Hepatocyte (in vitro differentiated cells): ENCODE measurements at regions not wholly inside any gene's neighbourhood (a gene's known extent, or its start where the extent isn't known, plus 50 kb on each side); places are given as distances from the start of the nearest gene placed in this dataset.
"Not testable (repeated sequence)": the region's sequence is repeated elsewhere in the genome, so short reads cannot be mapped to it uniquely, and the experiment has no call there.

Experiments used
- DNase-seq: peaks from one replicate; pipeline ENCODE4 v3.0.0-alpha.2; 2016; ENCODE audit warnings: low spot score
- H2AFZ ChIP-seq: fragments of 200-600 bp; sonication (generic); 2 replicates; pipeline ENCODE4 v1.6.0; 2016; ENCODE audit warnings: antibody characterized with exemption, mild to moderate bottlenecking
- H3K27ac ChIP-seq: fragments of 200-600 bp; sonication (generic); 2 replicates; pipeline ENCODE4 v1.5.1; 2016; ENCODE audit warnings: mild to moderate bottlenecking
- H3K27me3 ChIP-seq: fragments of 200-600 bp; sonication (generic); 2 replicates; pipeline ENCODE4 v1.6.1; 2016
- H3K36me3 ChIP-seq: fragments of 200-600 bp; sonication (generic); replicated peaks from 2 replicates; pipeline ENCODE4 v1.5.1; 2016; ENCODE audit warnings: low read depth; ENCODE audit not compliant: insufficient read depth
- H3K4me1 ChIP-seq: fragments of 200-600 bp; sonication (generic); 2 replicates; pipeline ENCODE4 v1.5.1; 2016; ENCODE audit warnings: mild to moderate bottlenecking, moderate library complexity; ENCODE audit not compliant: insufficient read depth
- H3K4me2 ChIP-seq: fragments of 200-600 bp; sonication (generic); 2 replicates; pipeline ENCODE4 v1.6.0; 2016
- H3K4me3 ChIP-seq: fragments of 200-600 bp; sonication (generic); 2 replicates; pipeline ENCODE4 v1.5.1; 2016; ENCODE audit warnings: mild to moderate bottlenecking
- H3K79me2 ChIP-seq: fragments of 200-600 bp; sonication (generic); 2 replicates; pipeline ENCODE4 v1.6.0; 2017; ENCODE audit warnings: mild to moderate bottlenecking
- H3K9me2 ChIP-seq: fragments of 200-600 bp; sonication (generic); replicated peaks from 2 replicates; pipeline ENCODE4 v1.6.0; 2017; ENCODE audit warnings: mild to moderate bottlenecking; ENCODE audit not compliant: insufficient read depth
- H3K9me3 ChIP-seq: fragments of 200-600 bp; sonication (generic); 2 replicates; pipeline ENCODE4 v1.5.1; 2016; ENCODE audit warnings: low read depth, mild to moderate bottlenecking
- H4K20me1 ChIP-seq: fragments of 200-600 bp; sonication (generic); 2 replicates; pipeline ENCODE4 v1.6.0; 2016; ENCODE audit warnings: mild to moderate bottlenecking; ENCODE audit not compliant: insufficient read depth, poor library complexity, severe bottlenecking
- CTCF ChIP-seq: fragments of 200-600 bp; sonication (generic); IDR thresholded peaks from 2 replicates; pipeline ENCODE4 v1.5.1; 2016; ENCODE audit warnings: antibody characterized with exemption, mild to moderate bottlenecking; ENCODE audit not compliant: poor library complexity
- EZH2 ChIP-seq: fragments of 200-600 bp; sonication (generic); IDR thresholded peaks from 2 replicates; pipeline ENCODE4 v1.6.1; 2016; ENCODE audit warnings: antibody characterized with exemption, mild to moderate bottlenecking, borderline replicate concordance
- EZH2phosphoT487 ChIP-seq: fragments of 200-600 bp; sonication (generic); IDR thresholded peaks from one replicate; pipeline ENCODE4 v1.6.1; 2018; ENCODE audit warnings: antibody characterized with exemption, mild to moderate bottlenecking, low read depth, moderate library complexity; ENCODE audit not compliant: unreplicated experiment, severe bottlenecking
- WGBS: methylation state at CpG from one replicate; pipeline ENCODE4 v1.1.6; 2016; ENCODE audit warnings: low lambda C conversion rate; ENCODE audit errors: missing lambda C conversion rate; 5-methylcytosine and 5-hydroxymethylcytosine counted together

GRCh38 chr12:23375621-23376020, 573.8 kb downstream of the SOX5 start:
- DNase-seq = no peak
- Histone ChIP-seq H3K9me3 (peaks cover 10% of the 10 kb centered on the region), H3K4me2 (no peak overlapping the region), H2AFZ (no peak overlapping the region), H4K20me1 (no peaks in the 10 kb centered on the region), H3K4me1 (no peaks in the 10 kb centered on the region), H3K4me3 (no peak overlapping the region), H3K9me2 (no peaks in the 10 kb centered on the region), H3K36me3 (no peaks in the 10 kb centered on the region), H3K27me3 (no peaks in the 10 kb centered on the region), H3K27ac (no peak overlapping the region), H3K79me2 (no peaks in the 10 kb centered on the region)
- 76% methylated on average over 3 of the region's 3 CpGs for WGBS
- TF ChIP-seq CTCF (no peak), EZH2 (no peak), EZH2phosphoT487 (no peak)

DNA sequence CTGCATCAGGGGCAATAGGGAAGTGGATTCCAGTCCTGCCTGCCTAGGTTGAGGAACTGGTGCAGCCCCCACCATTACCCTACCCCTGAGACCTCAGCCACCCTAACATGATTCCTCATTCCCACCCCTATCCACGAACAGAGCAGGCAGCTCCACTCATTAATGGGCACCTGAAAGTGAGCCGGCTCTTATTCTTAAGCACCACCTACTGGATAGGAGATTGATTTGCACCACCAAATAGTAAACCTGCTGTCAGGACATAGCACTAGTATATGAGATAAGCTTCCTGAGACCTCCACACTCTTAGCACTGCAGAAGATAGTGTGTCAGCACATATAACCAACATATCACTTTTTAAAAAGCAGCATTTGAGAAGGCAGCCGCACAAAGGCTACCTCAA, 573.2 kb downstream of the SOX5 start:
- Histone ChIP-seq H3K9me2 (no peaks in the 10 kb centered on the region), H4K20me1 (no peaks in the 10 kb centered on the region), H3K79me2 (no peaks in the 10 kb centered on the region), H3K4me1 (no peaks in the 10 kb centered on the region), H3K4me2 (no peak overlapping the region), H3K36me3 (no peaks in the 10 kb centered on the region), H2AFZ (no peak overlapping the region), H3K4me3 (no peak overlapping the region), H3K27ac (no peak overlapping the region), H3K27me3 (no peaks in the 10 kb centered on the region), H3K9me3 (peaks cover 10% of the 10 kb centered on the region)
- DNase-seq = no peak
- TF ChIP-seq CTCF (peak; percentile 9), EZH2phosphoT487 (no peak), EZH2 (no peak)
- WGBS = 69% methylated on average over 3 of the region's 3 CpGs

DNA sequence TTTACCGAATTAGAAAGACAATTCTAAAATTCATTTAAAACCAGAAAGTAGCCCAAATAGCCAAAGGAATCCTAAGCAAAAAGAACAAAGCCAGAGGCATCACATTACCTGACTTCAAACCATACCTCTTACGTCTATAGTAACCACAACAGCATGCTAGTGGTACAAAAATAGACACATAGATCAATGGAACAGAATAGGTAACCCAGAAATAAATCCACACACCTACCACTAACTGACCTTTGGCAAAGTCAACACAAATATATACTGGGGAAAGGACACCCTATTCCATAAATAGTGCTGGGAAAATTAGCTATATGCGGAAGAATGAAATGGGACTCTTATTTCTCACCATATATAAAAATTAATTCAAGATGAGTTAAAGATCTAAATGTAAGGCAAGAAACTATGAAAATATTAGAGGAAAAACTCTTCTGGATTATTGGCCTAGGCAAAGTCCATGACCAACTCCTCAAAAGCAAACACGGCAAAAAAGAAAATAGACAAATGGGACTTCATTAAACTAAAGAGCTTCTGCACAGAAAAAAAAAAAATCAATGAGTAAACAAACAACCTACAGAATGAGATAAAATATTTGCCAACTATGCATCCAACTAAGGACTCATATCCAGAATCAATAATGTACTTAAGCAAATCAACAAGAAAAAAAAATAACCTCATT, 568.9 kb downstream of the SOX5 start:
- 86% methylated on average over 4 of the region's 4 CpGs for WGBS
- no peak for DNase-seq
- Histone ChIP-seq H2AFZ (no peak overlapping the region), H3K4me3 (no peak overlapping the region), H3K36me3 (no peaks in the 10 kb centered on the region), H3K4me1 (no peaks in the 10 kb centered on the region), H3K27ac (no peak overlapping the region), H4K20me1 (no peaks in the 10 kb centered on the region), H3K4me2 (no peak overlapping the region), H3K9me3 (peaks cover 10% of the 10 kb centered on the region), H3K9me2 (no peaks in the 10 kb centered on the region), H3K27me3 (no peaks in the 10 kb centered on the region), H3K79me2 (no peaks in the 10 kb centered on the region)
- TF ChIP-seq CTCF = no peak
- no peak for TF ChIP-seq EZH2phosphoT487
- no peak for TF ChIP-seq EZH2

DNA sequence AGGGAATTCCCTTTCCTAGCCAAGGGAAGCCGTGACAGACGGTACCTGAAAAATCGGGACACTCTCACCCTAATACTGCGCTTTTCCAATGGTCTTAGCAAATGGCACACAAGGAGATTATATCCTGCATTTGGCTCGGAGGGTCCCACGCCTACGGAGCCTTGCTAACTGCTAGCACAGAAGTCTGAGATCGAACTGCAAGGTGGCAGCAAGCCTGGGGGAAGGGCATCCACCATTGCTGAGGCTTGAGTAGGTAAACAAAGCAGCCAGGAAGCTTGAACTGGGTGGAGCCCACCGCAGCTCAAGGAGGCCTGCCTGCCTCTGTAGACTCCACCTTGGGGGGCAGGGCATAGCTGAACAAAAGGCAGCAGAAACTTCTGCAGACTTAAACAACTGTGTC, 560.6 kb downstream of the SOX5 start:
- WGBS = 94% methylated on average over 9 of the region's 9 CpGs
- not testable (repeated sequence) for H3K4me2 ChIP-seq, H3K27ac ChIP-seq, H3K79me2 ChIP-seq, H3K9me2 ChIP-seq, H3K27me3 ChIP-seq, H3K4me1 ChIP-seq, H3K36me3 ChIP-seq, H2AFZ ChIP-seq, H4K20me1 ChIP-seq, DNase-seq, H3K4me3 ChIP-seq, H3K9me3 ChIP-seq

GRCh38 chr12:23389315-23389714, 560.2 kb downstream of the SOX5 start:
- not testable (repeated sequence) for H3K27ac ChIP-seq
- WGBS = 85% methylated on average over 4 of the region's 4 CpGs

More at GRCh38 chr12:23389315-23389714, 560.2 kb downstream of the SOX5 start:
- not testable (repeated sequence) for H3K4me1 ChIP-seq, H2AFZ ChIP-seq, DNase-seq, H3K4me2 ChIP-seq, H3K36me3 ChIP-seq, H3K4me3 ChIP-seq, H3K79me2 ChIP-seq, H3K27me3 ChIP-seq, H3K9me3 ChIP-seq, H4K20me1 ChIP-seq, H3K9me2 ChIP-seq
